Left hindlimb (tissue), 1 donor: ENCODE measurements at regions not wholly inside any gene's neighbourhood (a gene's known extent, or its start where the extent isn't known, plus 50 kb on each side); places are given as distances from the start of the nearest gene placed in this dataset.

Experiments
- DNase-seq: peaks from one replicate; pipeline ENCODE4 v3.0.0-alpha.2; 2018

GRCh38 chr7:52114509-52114908 lies 797.9 kb upstream of the COBL start:
- no peak for DNase-seq

DNA sequence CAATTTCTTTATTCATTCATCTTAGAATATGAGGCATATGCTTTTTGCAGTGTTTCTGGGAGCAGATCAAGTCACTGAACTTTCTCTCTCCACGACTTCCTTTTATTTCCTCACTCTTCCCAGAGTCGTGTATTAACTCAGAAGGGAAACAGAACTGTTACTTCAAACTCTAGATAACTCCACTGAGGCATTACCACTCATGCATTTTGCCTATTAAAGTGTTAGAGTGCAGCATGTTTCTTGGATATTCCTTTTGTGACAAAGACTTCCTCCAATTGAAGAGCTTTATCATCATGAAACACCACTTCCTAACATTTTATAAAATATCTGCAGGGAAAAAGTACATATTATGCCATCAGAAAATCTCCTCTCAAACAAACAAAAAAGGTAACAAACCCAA lies 797.4 kb upstream of the COBL start:
- DNase-seq: no peak

GRCh38 chr7:52107355-52107754 lies 790.7 kb upstream of the COBL start:
- no peak for DNase-seq

GRCh38 chr7:52095861-52096260 lies 779.3 kb upstream of the COBL start:
- no peak for DNase-seq

GRCh38 chr7:52091996-52092395 lies 775.4 kb upstream of the COBL start:
- DNase-seq: no peak

- no peak for DNase-seq
These were observed 774.5 kb upstream of the COBL start for GRCh38 chr7:52091101-52091500.

DNA sequence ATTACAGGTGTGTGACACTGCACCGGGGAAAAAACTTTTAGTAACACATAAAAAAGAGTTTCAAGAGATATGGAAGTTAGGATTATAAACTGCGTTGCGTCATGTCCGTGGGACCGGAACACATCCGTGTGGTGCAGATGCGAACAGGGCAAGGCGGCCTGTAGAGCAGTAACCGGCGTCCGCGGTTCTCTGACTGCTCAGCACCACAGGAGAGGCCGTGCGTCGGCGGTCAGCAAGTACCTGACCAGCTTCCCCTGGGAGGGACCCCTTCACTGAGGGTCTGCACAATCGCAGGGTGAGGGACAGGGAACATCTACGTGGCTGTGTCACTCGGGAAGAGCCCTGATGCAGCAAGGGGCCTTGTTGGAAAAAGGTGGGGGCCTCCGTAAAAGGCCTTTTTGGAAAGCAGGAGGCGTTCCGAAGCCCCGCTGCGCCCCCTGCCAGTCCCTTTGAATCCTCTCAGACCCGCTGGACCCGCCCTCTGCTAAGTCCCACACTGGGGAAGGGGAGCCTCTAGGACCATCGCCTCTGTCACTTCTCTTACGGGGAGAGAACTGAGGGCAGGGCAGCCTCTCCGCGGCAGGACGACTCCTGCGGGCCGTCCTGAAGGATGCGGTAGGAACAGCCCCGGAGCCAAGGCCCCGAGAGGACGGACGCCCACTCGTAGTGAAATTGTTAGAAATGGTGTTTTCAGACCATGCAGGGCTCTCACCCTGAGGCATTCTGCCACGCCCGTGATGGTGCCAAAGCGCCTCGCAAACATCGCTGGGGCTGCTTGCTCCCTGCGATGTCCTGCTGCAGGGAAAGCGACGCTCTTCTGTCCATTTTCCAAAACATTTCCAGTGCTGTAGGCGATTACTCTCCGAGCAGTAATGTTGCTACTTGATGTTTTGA lies 771.6 kb upstream of the COBL start:
- DNase-seq: peak; percentile 50

DNA sequence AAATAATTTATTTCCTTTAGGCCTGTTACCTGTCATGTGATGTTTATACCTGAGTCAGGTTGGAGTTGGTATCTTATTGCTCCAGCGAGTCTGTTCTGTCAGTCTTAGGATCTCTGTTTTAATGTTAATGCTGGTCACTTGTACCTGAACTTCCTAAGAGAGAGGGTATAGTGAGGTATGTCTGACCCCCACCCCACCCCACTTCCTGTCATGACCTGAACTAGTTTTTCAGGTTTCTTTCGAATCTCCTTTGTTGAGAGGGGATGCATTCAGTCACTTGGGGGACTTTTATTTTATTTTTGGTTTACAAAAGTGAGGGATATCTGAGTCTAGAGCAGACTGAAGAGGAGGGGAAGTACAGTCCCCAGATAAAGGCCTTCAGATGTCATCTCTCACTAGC lies 769.0 kb upstream of the COBL start:
- no peak for DNase-seq

DNA sequence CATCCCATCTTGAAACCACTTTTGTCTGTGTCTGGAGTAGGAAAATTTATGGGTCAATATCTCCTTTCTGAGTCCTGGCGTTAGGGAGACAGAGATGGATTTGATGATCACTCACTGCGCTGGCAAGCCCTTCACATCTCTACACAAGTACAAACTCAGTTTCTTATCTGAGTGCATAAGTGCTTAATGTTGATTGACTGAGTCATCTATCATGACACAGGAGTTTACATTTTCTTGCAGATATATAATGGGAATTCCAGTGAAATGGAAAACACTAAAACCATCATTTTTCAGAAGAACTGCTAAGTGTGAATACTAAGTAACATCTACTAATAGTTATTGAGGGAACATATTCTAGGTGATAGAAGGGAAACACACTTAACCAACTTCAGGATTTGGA lies 763.9 kb upstream of the COBL start:
- no peak for DNase-seq

DNA sequence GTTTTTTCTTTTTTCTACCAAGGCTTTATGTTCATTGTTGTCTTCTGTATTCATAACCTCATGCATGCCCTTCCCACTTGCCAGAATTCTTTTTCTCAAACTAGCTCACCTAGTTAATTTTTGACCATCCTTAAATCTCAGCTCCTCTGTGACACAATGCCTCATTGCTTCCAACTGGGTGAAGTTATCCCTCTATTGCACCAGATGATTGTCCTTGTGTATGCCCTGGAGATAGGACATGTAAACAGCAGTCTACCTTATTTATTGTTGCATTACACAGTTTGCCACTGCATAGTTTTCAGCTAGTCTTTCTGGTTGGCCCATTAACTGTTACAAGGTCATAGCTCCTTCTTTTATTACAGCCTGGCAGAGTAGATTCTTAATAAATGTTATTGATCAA lies 763.1 kb upstream of the COBL start:
- no peak for DNase-seq

DNA sequence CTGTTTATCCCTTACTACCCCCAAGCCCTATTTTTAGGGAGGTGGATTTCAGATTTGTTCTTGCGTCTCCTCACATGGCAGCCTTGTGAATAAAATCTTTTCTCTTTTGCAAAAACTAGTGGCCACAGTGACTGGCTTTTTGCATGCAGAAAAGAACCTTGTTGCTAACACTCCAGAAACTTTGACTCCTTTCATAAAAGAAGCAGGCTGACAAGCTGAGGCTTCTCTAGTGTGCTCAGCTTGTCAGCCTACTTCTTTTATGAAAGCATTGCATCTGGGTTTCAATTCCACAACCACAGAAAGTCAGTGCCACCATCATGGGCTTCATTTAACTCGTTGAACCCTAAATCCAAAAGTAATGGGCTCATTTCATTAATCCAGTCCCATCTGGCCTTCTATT lies 761.0 kb upstream of the COBL start:
- DNase-seq: no peak

- DNase-seq: no peak
These were observed 758.3 kb upstream of the COBL start for GRCh38 chr7:52074912-52075311.

GRCh38 chr7:52074071-52074470 lies 757.5 kb upstream of the COBL start:
- DNase-seq: no peak

DNA sequence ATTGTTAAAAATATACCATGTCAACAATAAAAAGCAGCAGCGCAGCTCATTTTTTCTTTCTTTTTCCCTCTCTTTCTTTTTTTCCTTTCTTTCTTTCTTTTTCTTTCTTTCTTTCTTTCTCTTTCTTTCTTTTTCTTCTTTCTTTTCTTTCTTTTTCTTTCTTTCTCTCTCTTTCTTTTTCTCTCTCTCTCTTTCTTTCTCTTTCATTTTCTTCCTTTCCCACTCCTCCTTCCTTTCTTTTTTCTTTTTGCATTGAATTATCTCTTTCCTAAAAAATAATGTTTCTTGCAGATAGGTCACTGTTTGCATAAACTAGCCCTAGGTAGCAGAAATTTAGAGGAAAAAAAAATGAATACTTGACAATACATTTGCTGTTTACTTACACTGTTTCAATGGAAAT lies 755.1 kb upstream of the COBL start:
- DNase-seq: no peak

DNA sequence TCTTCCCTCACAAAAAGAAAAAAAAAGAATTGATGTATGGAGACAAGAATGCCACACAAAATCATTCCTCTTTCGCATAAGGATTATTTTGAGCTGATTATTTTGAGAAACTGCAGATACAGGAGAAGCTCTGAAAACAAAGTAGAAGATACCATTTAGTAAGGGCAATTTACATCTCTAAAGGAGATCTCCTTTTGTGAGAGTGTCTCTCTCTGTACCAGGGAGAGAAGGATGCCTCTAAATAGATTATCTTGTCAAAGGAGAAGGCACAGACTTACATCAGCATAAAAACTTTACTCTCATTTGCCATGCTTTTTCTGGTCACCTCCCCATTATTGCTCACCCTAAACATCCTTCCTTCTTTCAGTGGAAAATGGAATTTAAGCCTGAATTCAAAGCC lies 747.9 kb upstream of the COBL start:
- no peak for DNase-seq

DNA sequence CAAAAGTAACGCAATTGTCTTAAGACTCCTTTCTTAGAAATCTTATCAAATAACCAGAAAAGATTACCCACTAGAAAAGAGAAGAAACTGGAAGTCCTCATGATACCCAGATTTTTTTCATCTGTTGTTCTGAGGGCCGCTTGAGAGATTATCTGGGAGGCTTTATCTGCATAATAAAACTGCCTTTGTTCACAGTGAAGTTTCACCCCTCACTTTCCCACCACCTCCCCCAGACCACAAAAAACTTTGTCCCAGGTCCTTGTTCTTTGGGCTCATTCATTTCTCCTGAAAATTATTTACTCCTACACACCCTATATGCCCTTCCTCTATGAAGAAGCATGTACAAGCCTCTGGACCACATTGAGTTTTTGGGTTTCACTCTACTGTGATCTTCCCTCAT lies 745.1 kb upstream of the COBL start:
- DNase-seq: no peak

DNA sequence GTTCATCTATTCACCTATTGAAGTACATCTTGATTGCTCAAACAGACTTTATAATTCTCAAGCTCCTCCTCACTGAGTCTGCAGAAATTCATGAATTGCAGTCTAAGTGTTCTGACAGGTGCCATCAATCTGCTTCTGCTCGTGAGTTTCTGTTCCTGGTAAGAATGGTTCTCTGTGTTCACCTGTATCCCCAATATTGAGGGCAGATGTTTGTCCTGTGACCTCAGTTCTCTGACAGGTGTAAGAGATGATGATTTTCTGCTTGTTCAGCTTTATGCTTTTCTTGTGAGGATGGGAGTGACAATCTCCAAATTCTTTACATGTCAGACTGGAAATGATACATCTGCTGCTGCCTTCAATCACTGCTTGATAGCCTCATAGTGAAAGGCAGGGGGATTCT lies 736.9 kb upstream of the COBL start:
- DNase-seq: no peak

DNA sequence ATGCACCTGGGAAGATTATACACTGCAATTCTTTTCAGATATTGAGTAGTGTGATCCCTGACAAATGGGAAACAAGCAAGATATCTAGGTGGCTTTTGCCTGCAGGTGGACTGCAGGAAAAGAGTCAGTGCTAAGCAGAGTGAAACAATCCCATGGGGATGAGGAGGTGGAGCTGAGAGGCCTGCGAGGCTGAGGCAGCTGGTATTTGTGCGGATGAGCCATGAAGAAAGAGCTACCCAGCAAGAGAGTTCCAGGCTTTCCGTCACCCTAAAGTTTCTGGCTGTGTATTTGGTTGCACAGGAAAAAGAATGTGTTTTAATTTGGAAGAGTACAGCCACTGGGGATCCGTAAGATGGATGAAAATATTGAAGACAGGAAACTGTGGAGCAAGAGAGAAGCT lies 714.1 kb upstream of the COBL start:
- no peak for DNase-seq

GRCh38 chr7:52026140-52026539 lies 709.5 kb upstream of the COBL start:
- DNase-seq: no peak

- no peak for DNase-seq
These were observed 704.7 kb upstream of the COBL start for GRCh38 chr7:52021343-52021742.

DNA sequence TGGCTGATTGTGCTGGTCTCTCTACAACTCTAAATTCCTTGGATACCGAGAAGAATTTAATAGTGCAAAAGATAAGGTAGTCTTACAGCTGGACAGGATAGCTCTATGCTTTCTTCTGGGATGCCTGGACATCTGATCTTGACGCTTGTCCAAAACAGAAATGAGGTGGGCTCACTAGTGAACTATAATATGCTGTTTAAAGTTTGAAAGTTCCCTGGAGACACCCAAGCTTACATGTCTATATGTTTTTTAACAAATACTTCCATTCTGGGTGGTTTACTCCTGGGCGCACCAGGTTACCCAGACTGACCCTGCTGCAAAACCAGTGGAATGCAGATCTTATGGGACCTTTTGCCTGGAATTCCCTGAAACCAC lies 702.1 kb upstream of the COBL start:
- no peak for DNase-seq

DNA sequence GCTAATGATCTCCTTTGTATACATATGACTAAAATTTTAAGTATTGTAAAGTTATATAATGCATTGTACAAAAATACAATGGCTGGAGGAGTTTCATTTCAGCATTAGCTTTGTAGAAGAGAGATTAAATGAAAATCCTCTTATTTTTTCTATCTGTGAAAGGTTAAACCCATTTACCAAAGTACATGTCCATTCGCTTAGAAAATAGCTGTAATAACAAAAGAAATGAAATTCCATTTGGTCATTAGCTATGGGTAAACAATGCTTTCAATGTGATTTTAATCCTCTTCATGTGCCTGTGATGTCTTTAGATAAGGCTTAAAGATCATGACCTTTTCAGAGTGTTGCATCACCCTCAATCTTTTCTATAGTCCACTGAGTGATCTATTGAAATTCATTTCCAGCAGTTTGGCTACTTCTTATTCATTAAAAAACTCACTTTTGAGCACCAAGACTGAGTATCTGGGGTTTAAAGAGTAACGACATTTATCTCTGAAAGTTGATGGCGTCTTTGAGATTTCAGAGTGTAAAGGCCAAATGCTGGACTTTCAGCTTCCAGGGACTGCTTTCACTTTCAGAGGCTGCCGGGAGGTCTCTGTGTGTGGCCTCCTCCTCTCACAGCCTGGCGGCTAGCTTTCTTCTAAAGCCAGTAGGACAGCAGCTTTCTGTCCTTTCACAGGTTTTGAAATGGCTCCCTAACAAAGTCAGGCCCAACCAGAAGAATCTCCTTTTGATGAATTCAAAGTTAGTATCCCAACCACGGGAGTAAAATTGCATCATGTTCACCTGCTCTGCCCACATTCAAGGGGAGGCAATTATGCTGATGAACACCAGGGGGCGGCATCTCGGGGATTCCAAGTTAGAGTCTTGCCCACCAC lies 701.4 kb upstream of the COBL start:
- no peak for DNase-seq

GRCh38 chr7:52009181-52009580 lies 692.6 kb upstream of the COBL start:
- DNase-seq: no peak

- no peak for DNase-seq
These were observed 690.1 kb upstream of the COBL start for GRCh38 chr7:52006674-52007073.
